ENCODE measurements at regions not wholly inside any gene's neighbourhood (a gene's known extent, or its start where the extent isn't known, plus 50 kb on each side); places are given as distances from the start of the nearest gene placed in this dataset.

DNA sequence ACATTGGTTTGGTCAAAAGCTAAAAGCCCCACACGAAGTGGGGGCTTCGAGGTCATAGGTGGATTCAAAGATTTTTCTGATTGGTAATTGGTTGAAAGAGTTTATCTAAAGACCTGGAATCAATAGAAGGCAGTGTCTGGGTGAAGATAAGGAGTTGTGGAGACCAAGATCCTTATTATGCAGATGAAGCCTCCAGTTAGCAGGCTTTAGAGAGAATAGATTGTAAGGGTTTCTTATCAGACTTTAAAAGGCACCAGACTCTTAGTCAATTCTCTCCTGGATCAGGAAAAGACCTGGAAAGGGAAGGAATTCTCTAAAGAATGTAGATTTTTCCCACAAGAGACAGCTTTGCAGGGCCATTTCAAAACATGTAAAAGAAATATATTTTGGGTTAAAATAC is 260.2 kb downstream of the PHF14 start:
- DNase-seq, result no peak
- H3K23ac ChIP-seq (ENCODE audit: insufficient read length, low read depth, low read length), result no peak overlapping the region
- no peak overlapping the region for H4K91ac ChIP-seq (ENCODE audit: insufficient read length, low read depth, low read length)
- H2AK5ac ChIP-seq (ENCODE audit: insufficient read length, low read length), result no peak overlapping the region
- no peak overlapping the region for H4K5ac ChIP-seq (ENCODE audit: insufficient read length, low read depth, low read length)
- TF ChIP-seq, protein P1, sequence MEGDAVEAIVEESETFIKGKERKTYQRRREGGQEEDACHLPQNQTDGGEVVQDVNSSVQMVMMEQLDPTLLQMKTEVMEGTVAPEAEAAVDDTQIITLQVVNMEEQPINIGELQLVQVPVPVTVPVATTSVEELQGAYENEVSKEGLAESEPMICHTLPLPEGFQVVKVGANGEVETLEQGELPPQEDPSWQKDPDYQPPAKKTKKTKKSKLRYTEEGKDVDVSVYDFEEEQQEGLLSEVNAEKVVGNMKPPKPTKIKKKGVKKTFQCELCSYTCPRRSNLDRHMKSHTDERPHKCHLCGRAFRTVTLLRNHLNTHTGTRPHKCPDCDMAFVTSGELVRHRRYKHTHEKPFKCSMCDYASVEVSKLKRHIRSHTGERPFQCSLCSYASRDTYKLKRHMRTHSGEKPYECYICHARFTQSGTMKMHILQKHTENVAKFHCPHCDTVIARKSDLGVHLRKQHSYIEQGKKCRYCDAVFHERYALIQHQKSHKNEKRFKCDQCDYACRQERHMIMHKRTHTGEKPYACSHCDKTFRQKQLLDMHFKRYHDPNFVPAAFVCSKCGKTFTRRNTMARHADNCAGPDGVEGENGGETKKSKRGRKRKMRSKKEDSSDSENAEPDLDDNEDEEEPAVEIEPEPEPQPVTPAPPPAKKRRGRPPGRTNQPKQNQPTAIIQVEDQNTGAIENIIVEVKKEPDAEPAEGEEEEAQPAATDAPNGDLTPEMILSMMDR (conservative IDR thresholded peaks at IDR 0.05), result no peak
- no peak overlapping the region for H2BK15ac ChIP-seq (ENCODE audit: low read depth, low read length)
- Mint-ChIP-seq H3K27ac (no peak overlapping the region), H3K4me3 (no peak overlapping the region), H3K4me1 (peaks cover 39 to 51% of the 10 kb centered on the region in 2 experiments), H3K36me3 (ENCODE audit: insufficient read depth in 1 of 3, low read depth in 3 of 3) (no peaks in the 10 kb centered on the region), H3K9me3 (no peaks in the 10 kb centered on the region), H3K27me3 (ENCODE audit: low read depth) (no peaks in the 10 kb centered on the region)
- H3K4me1 ChIP-seq (ENCODE audit: insufficient read depth, low read length), result peaks cover 5% of the 10 kb centered on the region; the same call in 1 of the 2 replicates
- H3K9ac ChIP-seq (ENCODE audit: extremely low read depth, insufficient read length, low read length), result no peak overlapping the region
- H3K4me2 ChIP-seq (ENCODE audit: insufficient read depth, insufficient read length, low read length), result no peak overlapping the region
- H3K14ac ChIP-seq (ENCODE audit: insufficient read depth, low read length), result no peak overlapping the region
- H3K27me3 ChIP-seq (ENCODE audit: insufficient read depth, low read length), result no peaks in the 10 kb centered on the region
- no peak overlapping the region for H2AFZ ChIP-seq (ENCODE audit: low read length)
- no peaks in the 10 kb centered on the region for H3K9me3 ChIP-seq (ENCODE audit: control insufficient read depth, low read depth, low read length)
- H3K23me2 ChIP-seq (ENCODE audit: insufficient read length, low read depth, low read length, poor library complexity, severe bottlenecking), result no peaks in the 10 kb centered on the region
- H4K8ac ChIP-seq (replicated peaks; ENCODE audit: insufficient read length, low read depth, low read length), result no peak overlapping the region
- no peak overlapping the region for H2BK12ac ChIP-seq (ENCODE audit: insufficient read length, low read depth, low read length)
- H3T11ph ChIP-seq (ENCODE audit: low read length), result no peak overlapping the region
- no peak overlapping the region for H3K27ac ChIP-seq (ENCODE audit: insufficient read length, low read depth, low read length)
- H2BK120ac ChIP-seq (ENCODE audit: low read depth, low read length, poor library complexity, severe bottlenecking), result no peak overlapping the region
- H3K79me1 ChIP-seq (ENCODE audit: insufficient read depth, low read depth, low read length, poor library complexity, severe bottlenecking), result no peaks in the 10 kb centered on the region
- H2BK20ac ChIP-seq (ENCODE audit: low read depth, low read length, poor library complexity, severe bottlenecking), result no peak overlapping the region
- H3K4ac ChIP-seq (ENCODE audit: low read depth, low read length), result no peak overlapping the region
- no peak overlapping the region for H3K56ac ChIP-seq (ENCODE audit: insufficient read length, low read depth, low read length)
- H3K18ac ChIP-seq (ENCODE audit: insufficient read length, low read depth, low read length), result no peak overlapping the region
- H2BK5ac ChIP-seq (ENCODE audit: insufficient read length, low read length), result no peak overlapping the region
- no peaks in the 10 kb centered on the region for H4K20me1 ChIP-seq (ENCODE audit: control insufficient read depth, insufficient read depth, insufficient read length)
- WGBS (ENCODE audit: extremely low coverage, insufficient read length, low lambda C conversion rate), result no CpG with 5 or more reads among the region's 2 CpGs
- no peaks in the 10 kb centered on the region for H3K79me2 ChIP-seq (ENCODE audit: insufficient read depth, low read length)
